Duodenal mucosa (tissue), 2 donors: ENCODE measurements at regions not wholly inside any gene's neighbourhood (a gene's known extent, or its start where the extent isn't known, plus 50 kb on each side); places are given as distances from the start of the nearest gene placed in this dataset.

Experiments
- H3K27ac ChIP-seq: one replicate; pipeline ENCODE4 v1.7.0; 2013; ENCODE audit warnings: low read depth, low read length
- H3K27me3 ChIP-seq, 2 donors: one replicate each; pipeline ENCODE4 v1.7.0; 2013; ENCODE audit warnings: low read length in 2 of 2, control low read depth in 1 of 2; ENCODE audit not compliant: insufficient read depth in 2 of 2, control insufficient read depth in 1 of 2
- H3K36me3 ChIP-seq, 2 donors: one replicate each; pipeline ENCODE4 v1.7.0; 2013; ENCODE audit warnings: low read length in 2 of 2, control low read depth in 1 of 2; ENCODE audit not compliant: insufficient read depth in 2 of 2, control insufficient read depth in 1 of 2
- H3K4me1 ChIP-seq, 2 donors: one replicate each; pipeline ENCODE4 v1.7.0; 2013; ENCODE audit warnings: low read length in 2 of 2, control low read depth in 1 of 2; ENCODE audit not compliant: insufficient read depth in 2 of 2, control insufficient read depth in 1 of 2
- H3K4me3 ChIP-seq, 2 donors: one replicate each; pipeline ENCODE4 v1.7.0; 2013; ENCODE audit warnings: low read length in 2 of 2, low read depth in 1 of 2
- H3K9ac ChIP-seq, 2 donors: one replicate each; pipeline ENCODE4 v1.7.0; 2013; ENCODE audit warnings: low read length in 2 of 2, low read depth in 1 of 2
- H3K9me3 ChIP-seq, 2 donors: one replicate each; pipeline ENCODE4 v1.7.0; 2013; ENCODE audit warnings: low read length in 2 of 2, control low read depth in 1 of 2; ENCODE audit not compliant: control insufficient read depth in 1 of 2

DNA sequence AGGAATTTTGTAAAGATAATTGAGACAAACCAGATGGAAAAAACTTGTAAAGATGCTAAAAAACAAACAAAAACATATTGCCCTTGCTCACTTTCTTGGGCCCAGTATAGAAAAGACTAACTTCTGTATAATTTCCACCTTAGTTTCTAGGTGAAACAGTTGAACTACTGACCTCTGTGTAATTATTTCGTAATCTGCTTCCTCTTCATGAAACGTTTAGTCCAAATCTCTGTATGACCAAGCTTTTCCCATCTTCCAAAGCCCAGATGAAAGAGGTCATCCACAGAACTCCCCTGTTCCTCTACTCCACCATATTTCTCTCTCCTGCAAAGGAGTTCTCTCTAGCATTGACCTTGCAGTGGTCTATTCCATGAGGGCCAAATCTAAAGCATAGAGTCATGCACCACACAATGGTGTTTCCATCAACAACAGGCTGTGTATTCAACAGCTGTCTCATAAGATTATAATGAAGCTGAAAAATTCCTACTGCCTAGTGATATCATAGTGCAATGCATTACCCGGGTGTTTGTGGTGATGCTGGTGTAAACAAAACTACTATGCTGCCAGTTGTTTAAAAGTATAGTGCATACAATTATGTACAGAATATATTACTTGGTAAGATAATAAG lies 647.6 kb downstream of the TNS3 start:
- no peak overlapping the region for H3K4me3 ChIP-seq
- peaks cover 0 to 4% of the 10 kb centered on the region in 2 donors for H3K4me1 ChIP-seq
- H3K36me3 ChIP-seq, result no peaks in the 10 kb centered on the region
- H3K9me3 ChIP-seq, result no peaks in the 10 kb centered on the region
- no peak overlapping the region for H3K9ac ChIP-seq
- H3K27ac ChIP-seq, result no peak overlapping the region
- no peaks in the 10 kb centered on the region for H3K27me3 ChIP-seq

DNA sequence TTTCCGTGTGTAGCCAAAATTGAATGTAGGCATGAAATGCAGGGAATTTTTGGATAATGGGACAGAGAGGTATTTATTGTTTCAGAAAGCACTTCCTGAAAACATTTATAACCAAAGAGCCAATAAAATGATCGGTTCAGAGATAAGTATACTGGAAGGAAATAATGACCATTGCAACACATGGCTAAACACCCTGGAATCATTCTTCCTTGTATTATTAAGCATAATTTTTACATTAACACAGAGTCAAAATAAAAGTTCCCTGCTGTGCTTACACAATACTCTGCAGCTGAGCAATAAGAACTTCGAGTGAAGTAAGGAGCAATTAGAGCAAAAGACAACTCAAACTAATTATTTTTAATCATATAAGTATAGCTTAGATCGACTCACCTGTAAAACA lies 648.3 kb downstream of the TNS3 start:
- H3K27me3 ChIP-seq, result no peaks in the 10 kb centered on the region
- H3K4me3 ChIP-seq, result no peak overlapping the region
- H3K9me3 ChIP-seq, result no peaks in the 10 kb centered on the region
- no peak overlapping the region for H3K9ac ChIP-seq
- no peak overlapping the region for H3K27ac ChIP-seq
- H3K36me3 ChIP-seq, result no peaks in the 10 kb centered on the region
- peaks cover 0 to 4% of the 10 kb centered on the region in 2 donors for H3K4me1 ChIP-seq

DNA sequence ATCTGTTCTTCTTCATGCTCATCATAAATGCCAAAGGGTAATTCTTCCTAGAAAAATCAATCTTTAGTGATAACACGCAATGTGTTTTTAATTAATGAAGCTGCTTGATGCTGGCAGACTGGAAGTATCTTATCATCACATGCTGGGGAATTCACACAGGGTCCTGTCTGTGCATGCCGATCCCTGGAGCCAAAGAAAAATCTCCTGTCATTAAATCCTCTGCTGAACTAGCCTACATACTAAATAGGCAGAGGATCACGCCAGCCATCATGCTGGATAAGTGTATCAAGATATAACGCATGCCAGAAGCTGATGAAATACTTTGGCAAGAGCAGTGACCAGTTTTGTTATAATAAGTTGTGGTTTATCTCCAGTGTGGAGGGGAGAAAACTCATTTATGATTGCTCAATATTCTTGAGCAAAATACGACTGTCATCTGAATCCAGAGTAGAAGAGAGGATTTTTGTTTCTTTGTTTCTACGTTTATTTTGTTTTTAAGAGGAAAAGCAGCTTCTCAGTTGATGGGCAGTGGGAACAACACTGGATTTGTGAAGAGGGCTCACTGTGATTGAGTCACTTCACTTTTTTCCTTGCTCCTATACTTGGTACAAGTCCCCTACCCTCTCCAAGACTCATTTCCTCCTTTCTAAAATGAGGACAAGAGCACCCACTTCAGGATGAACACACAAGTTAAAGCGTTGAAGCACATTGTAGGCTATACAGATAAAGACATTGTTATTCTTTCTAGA lies 649.1 kb downstream of the TNS3 start:
- Histone ChIP-seq H3K9me3 (no peaks in the 10 kb centered on the region), H3K4me1 (peaks cover 0 to 4% of the 10 kb centered on the region in 2 donors), H3K27me3 (no peaks in the 10 kb centered on the region), H3K9ac (no peak overlapping the region), H3K4me3 (no peak overlapping the region), H3K36me3 (no peaks in the 10 kb centered on the region), H3K27ac (no peak overlapping the region)

DNA sequence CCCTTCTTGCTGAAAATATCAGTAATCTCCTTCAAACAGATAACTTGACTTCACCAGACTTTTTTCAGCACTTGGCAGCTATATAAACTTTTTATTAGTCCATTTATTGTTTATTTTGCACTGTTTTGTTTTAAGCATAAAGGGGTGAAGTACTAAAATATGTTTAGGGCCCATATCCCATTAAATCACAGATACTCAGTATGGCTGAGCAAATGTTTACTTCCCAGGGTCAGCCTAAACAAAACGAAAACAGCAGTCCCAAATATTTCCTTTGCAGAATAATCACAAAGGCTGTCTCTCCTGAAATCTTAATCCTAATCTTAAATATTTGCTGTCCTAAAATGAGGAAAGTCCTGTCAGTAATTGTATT lies 649.6 kb downstream of the TNS3 start:
- Histone ChIP-seq H3K4me1 (peaks cover 0 to 4% of the 10 kb centered on the region in 2 donors), H3K27ac (no peak overlapping the region), H3K4me3 (no peak overlapping the region), H3K36me3 (no peaks in the 10 kb centered on the region), H3K9me3 (no peaks in the 10 kb centered on the region), H3K27me3 (no peaks in the 10 kb centered on the region), H3K9ac (no peak overlapping the region)

- no peaks in the 10 kb centered on the region for H3K27me3 ChIP-seq
- no peaks in the 10 kb centered on the region for H3K9me3 ChIP-seq
- H3K4me1 ChIP-seq, result peaks cover 0 to 4% of the 10 kb centered on the region in 2 donors
- H3K4me3 ChIP-seq, result no peak overlapping the region
- no peak overlapping the region for H3K9ac ChIP-seq
- H3K36me3 ChIP-seq, result no peaks in the 10 kb centered on the region
- H3K27ac ChIP-seq, result no peak overlapping the region
Observed at GRCh38 chr7:46930366-46930765, 651.5 kb downstream of the TNS3 start.

GRCh38 chr7:46929359-46929758 lies 652.6 kb downstream of the TNS3 start:
- Histone ChIP-seq H3K4me3 (no peak overlapping the region), H3K36me3 (no peaks in the 10 kb centered on the region), H3K9ac (no peak overlapping the region), H3K9me3 (no peaks in the 10 kb centered on the region), H3K27ac (no peak overlapping the region), H3K4me1 (peaks cover 0 to 3% of the 10 kb centered on the region in 2 donors), H3K27me3 (no peaks in the 10 kb centered on the region)

- Histone ChIP-seq H3K4me3 (no peak overlapping the region), H3K36me3 (no peaks in the 10 kb centered on the region), H3K9ac (no peak overlapping the region)
Observed at GRCh38 chr7:46928719-46929118, 653.2 kb downstream of the TNS3 start.

DNA sequence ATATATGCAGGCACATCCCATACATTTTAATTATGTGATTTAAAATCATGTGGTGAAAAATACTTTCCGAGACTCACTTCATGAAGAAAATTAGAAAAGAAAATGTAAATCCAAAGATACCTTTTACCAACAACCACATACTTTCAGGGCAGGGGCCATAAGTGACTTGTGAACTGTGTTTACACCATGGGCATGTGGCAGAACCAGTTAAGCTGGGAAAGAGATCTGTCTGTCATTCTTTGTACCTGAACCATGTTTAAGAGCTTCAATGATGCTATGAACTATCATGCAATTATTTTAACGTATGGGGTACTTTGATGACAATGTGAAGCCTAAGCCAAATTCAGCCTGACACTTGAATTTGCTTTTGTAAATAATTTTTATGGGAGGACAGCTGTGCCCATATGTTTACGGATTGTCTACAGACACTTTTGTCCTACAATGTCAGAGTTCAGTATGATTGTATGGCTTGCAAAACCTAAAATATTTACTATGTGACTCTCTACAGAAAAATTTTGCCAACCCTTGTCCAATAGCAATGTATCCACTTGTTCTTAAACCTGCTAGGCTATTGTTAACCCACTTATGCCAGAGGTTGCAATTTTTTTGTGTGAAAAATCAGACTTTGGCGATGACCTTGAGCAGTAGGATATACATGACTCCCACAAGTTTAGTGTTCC lies 654.6 kb downstream of the TNS3 start:
- H3K9me3 ChIP-seq, result no peaks in the 10 kb centered on the region
- H3K4me3 ChIP-seq, result no peak overlapping the region
- no peaks in the 10 kb centered on the region for H3K27me3 ChIP-seq
- no peaks in the 10 kb centered on the region for H3K36me3 ChIP-seq
- H3K4me1 ChIP-seq, result no peaks in the 10 kb centered on the region
- H3K9ac ChIP-seq, result no peak overlapping the region
- H3K27ac ChIP-seq, result no peak overlapping the region

More at GRCh38 chr7:46928719-46929118, 653.2 kb downstream of the TNS3 start:
- H3K9me3 ChIP-seq, result no peaks in the 10 kb centered on the region
- no peak overlapping the region for H3K27ac ChIP-seq
- H3K27me3 ChIP-seq, result no peaks in the 10 kb centered on the region
- H3K4me1 ChIP-seq, result no peaks in the 10 kb centered on the region

- no peaks in the 10 kb centered on the region for H3K9me3 ChIP-seq
- no peak overlapping the region for H3K4me3 ChIP-seq
- no peak overlapping the region for H3K9ac ChIP-seq
- no peaks in the 10 kb centered on the region for H3K4me1 ChIP-seq
- H3K27me3 ChIP-seq, result no peaks in the 10 kb centered on the region
- H3K27ac ChIP-seq, result no peak overlapping the region
- H3K36me3 ChIP-seq, result no peaks in the 10 kb centered on the region
Observed at GRCh38 chr7:46916581-46916980, 665.3 kb downstream of the TNS3 start.

GRCh38 chr7:46912692-46913091 lies 669.2 kb downstream of the TNS3 start:
- Histone ChIP-seq H3K27me3 (no peaks in the 10 kb centered on the region), H3K36me3 (no peaks in the 10 kb centered on the region), H3K4me1 (no peaks in the 10 kb centered on the region)

More at GRCh38 chr7:46912692-46913091, 669.2 kb downstream of the TNS3 start:
- Histone ChIP-seq H3K4me3 (no peak overlapping the region), H3K9ac (no peak overlapping the region), H3K27ac (no peak overlapping the region), H3K9me3 (no peaks in the 10 kb centered on the region)
